Testis (tissue), 2 donors: ENCODE measurements at regions not wholly inside any gene's neighbourhood (a gene's known extent, or its start where the extent isn't known, plus 50 kb on each side); places are given as distances from the start of the nearest gene placed in this dataset.

ENCODE experiments used
- DNase-seq: peaks from one replicate; pipeline ENCODE4 v3.0.0-alpha.2; 2019
- H3K27ac ChIP-seq, 2 donors: fragments of 200-600 bp; sonication (generic); one replicate each; pipeline ENCODE4 v1.5.1; 2019
- H3K27me3 ChIP-seq: fragments of 200-600 bp; sonication (generic); one replicate; pipeline ENCODE4 v1.5.1; 2019
- H3K36me3 ChIP-seq: fragments of 200-600 bp; sonication (generic); one replicate; pipeline ENCODE4 v1.5.1; 2017; ENCODE audit warnings: low read depth; ENCODE audit errors: missing control alignments
- H3K4me1 ChIP-seq: fragments of 200-600 bp; sonication (generic); one replicate; pipeline ENCODE4 v1.5.1; 2019
- H3K4me3 ChIP-seq, 2 donors: fragments of 200-600 bp; sonication (generic); one replicate each; pipeline ENCODE4 v1.5.1; 2017 to 2019
- H3K9me3 ChIP-seq: fragments of 200-600 bp; sonication (generic); one replicate; pipeline ENCODE4 v1.5.1; 2017
- POLR2A ChIP-seq: fragments of 450-650 bp; IDR thresholded peaks from one replicate; pipeline ENCODE4 v1.6.1; 2017; ENCODE audit warnings: antibody characterized with exemption, mild to moderate bottlenecking, moderate library complexity
- WGBS, 2 donors: methylation state at CpG; one replicate each; pipeline ENCODE4 v1.1.5; 2018; 5-methylcytosine and 5-hydroxymethylcytosine counted together
- intact Hi-C: fragments of 100-400 bp; cut with DNase I; formaldehyde crosslinking; loops from one replicate; pipeline ENCODE4 v1.15.1; 2023; ENCODE audit warnings: low total_unique reads
- TF ChIP-seq, protein P1 (sequence below), 3 experiments: fragments of 450-650 bp in 2 of 3; fragments of 200-600 bp in 1 of 3; sonication (generic) in 1 of 3; IDR thresholded peaks; one replicate each; pipeline ENCODE4 v1.5.1; 2016 to 2019; ENCODE audit warnings: antibody characterized with exemption in 3 of 3, mild to moderate bottlenecking in 2 of 3, moderate library complexity in 1 of 3

DNA sequence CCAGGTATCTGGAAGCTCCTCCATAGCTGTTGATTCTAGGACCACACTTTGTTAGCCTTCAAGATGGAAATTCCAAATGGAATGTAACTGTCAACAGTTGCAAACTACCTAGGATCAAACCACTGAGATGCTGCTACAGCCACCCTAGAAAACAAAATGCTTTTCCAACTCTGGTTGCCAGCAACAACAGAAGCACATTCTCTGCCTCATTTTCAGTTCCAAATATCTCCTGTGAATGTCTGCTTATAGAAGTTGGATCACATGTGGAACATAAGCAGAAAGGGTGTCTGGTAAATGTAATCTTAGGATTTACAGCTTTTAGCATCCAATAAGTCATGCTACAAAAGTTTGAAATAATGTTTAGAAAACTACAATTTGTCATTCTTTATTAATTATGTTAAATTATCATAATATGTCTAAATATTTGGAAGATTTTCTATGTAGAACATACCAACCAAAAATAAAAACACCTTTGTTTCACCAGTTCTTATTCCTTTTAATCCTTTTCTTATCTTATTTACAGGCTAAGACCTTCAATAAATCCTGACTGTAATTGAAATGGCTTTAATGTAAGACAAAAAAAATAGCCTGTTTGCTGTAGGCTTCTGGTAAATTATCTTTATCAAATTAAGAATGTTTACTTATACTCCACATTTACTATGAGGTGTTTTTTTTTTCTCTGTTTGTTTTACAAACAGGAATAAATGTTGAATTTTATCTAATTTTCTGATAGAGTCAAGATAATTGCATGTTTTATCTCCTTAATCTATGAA lies 687.1 kb downstream of the IGSF11 start:
- no peak for DNase-seq

DNA sequence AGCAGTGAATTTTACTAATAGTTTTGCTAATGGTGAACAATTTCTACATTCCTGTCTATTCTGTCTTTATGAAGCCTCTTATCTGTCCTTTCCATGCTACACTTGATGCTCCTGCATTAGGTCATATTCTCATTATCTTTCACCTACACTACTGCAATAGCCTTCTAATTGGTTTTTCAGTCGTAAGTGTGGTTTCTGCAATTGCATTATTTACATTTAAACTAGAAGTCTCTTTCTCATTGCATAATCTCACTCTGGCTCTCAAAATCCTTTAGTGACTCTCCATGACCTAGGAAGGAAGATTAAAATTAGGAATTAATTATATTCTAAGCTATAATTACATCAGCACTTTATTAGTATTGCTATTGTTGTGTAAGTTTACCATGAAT lies 686.5 kb downstream of the IGSF11 start:
- no peaks in the 10 kb centered on the region for H3K36me3 ChIP-seq
- 51 to 64% methylated on average over 1 of the region's 1 CpG for WGBS, 2 donors
- no peak for DNase-seq
- H3K9me3 ChIP-seq, result no peaks in the 10 kb centered on the region
- intact Hi-C loops, result no loop called here
- TF ChIP-seq POLR2A, result no peak
- TF ChIP-seq, protein P1, sequence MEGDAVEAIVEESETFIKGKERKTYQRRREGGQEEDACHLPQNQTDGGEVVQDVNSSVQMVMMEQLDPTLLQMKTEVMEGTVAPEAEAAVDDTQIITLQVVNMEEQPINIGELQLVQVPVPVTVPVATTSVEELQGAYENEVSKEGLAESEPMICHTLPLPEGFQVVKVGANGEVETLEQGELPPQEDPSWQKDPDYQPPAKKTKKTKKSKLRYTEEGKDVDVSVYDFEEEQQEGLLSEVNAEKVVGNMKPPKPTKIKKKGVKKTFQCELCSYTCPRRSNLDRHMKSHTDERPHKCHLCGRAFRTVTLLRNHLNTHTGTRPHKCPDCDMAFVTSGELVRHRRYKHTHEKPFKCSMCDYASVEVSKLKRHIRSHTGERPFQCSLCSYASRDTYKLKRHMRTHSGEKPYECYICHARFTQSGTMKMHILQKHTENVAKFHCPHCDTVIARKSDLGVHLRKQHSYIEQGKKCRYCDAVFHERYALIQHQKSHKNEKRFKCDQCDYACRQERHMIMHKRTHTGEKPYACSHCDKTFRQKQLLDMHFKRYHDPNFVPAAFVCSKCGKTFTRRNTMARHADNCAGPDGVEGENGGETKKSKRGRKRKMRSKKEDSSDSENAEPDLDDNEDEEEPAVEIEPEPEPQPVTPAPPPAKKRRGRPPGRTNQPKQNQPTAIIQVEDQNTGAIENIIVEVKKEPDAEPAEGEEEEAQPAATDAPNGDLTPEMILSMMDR (IDR thresholded peaks at IDR 0.05), result no peak
- H3K27me3 ChIP-seq, result no peaks in the 10 kb centered on the region
- H3K27ac ChIP-seq, result no peak overlapping the region
- H3K4me3 ChIP-seq, result no peak overlapping the region
- no peaks in the 10 kb centered on the region for H3K4me1 ChIP-seq

More for the DNA sequence above, 687.1 kb downstream of the IGSF11 start:
- H3K27me3 ChIP-seq, result no peaks in the 10 kb centered on the region
- intact Hi-C loops, result no loop called here
- no peaks in the 10 kb centered on the region for H3K36me3 ChIP-seq
- no peak overlapping the region for H3K4me3 ChIP-seq
- no peaks in the 10 kb centered on the region for H3K9me3 ChIP-seq
- no peaks in the 10 kb centered on the region for H3K4me1 ChIP-seq
- no peak for TF ChIP-seq POLR2A
- TF ChIP-seq, protein P1 (IDR thresholded peaks at IDR 0.05), result no peak
- H3K27ac ChIP-seq, result no peak overlapping the region

DNA sequence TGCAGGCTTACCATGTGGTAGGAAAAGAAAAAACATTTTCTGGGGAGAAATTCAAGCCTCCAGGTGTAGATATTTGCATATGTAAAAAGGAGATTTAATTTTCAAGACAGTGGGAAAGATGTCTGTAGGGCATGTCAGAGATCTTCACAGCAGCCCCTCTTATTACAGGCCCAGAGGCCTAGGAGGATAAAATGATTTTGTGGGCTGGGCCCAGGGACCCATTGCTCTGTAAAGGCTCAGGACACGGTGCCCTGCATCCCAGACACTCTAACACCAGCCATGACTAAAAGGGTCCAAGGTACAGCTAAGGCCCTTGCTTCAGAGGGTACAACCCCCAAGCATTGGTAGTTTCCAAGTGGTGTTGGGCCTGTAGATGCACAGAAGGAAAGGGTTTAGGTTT lies 680.1 kb downstream of the IGSF11 start:
- TF ChIP-seq, protein P1 (IDR thresholded peaks at IDR 0.05), result no peak
- no peak for TF ChIP-seq POLR2A
- no peak for DNase-seq
- Histone ChIP-seq H3K27ac (no peak overlapping the region), H3K9me3 (no peaks in the 10 kb centered on the region), H3K36me3 (no peaks in the 10 kb centered on the region), H3K4me1 (no peaks in the 10 kb centered on the region), H3K27me3 (no peaks in the 10 kb centered on the region), H3K4me3 (no peak overlapping the region)
- intact Hi-C loops, result no loop called here
- 58 to 67% methylated on average over 1 of the region's 1 CpG for WGBS, 2 donors

DNA sequence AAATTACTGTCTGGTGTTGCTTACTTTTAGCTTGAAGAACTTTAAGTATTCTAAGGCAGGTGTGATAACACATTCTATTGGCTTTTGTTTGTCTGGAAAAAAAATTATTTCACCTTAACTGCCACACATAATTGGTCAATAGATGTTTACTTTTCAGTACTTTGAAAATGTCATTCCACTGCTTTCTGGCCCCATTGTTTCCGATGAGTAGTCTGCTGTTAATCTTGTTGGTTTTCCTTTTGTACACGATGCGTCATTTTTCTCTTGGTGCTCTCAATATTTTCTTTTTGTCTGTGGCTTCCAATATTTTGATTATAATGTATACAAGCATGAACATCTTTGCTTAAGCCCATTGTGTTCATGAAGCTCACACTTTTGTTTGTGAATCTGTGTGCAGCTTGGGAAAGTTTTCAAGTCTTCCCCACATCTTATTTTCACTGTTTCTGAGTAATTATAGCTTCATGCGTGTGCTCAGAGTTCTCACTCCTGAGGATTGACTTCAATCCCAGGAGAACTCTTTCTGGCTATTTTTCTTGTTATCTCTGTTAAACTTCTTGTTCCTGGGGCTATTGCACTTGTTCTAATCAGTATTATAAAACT lies 664.7 kb downstream of the IGSF11 start:
- DNase-seq, result no peak
- intact Hi-C loops, result no loop called here
- 80 to 85% methylated on average over 4 of the region's 4 CpGs for WGBS, 2 donors
- TF ChIP-seq, protein P1 (IDR thresholded peaks at IDR 0.05), result no peak
- TF ChIP-seq POLR2A, result no peak
- no peaks in the 10 kb centered on the region for H3K27me3 ChIP-seq
- no peak overlapping the region for H3K27ac ChIP-seq
- no peaks in the 10 kb centered on the region for H3K36me3 ChIP-seq
- no peaks in the 10 kb centered on the region for H3K9me3 ChIP-seq
- H3K4me1 ChIP-seq, result no peaks in the 10 kb centered on the region
- no peak overlapping the region for H3K4me3 ChIP-seq

DNA sequence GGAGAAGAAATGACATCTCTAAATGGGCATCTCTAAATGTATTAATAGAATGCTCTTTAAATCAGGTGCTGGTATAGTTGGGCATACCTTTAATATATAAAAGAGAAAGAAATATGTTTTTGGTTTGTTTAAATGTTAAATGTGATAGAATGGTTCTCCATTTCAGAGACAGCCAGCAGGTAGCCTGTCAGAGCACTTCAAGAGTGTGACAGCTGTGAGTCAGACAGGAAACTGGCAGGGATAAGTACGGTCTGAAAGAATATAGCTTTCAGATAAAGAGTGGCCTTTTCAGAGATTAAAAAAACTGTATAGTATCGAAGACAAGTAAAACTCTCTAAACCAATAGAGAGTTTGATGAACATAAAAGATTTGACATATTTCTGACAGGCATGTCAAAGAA lies 654.1 kb downstream of the IGSF11 start:
- intact Hi-C loops, result no loop called here
- Histone ChIP-seq H3K4me3 (no peak overlapping the region), H3K9me3 (no peaks in the 10 kb centered on the region), H3K4me1 (no peaks in the 10 kb centered on the region), H3K27ac (no peak overlapping the region), H3K36me3 (no peaks in the 10 kb centered on the region), H3K27me3 (no peaks in the 10 kb centered on the region)
- WGBS, 2 donors, result 33 to 66% methylated on average over 2 of the region's 2 CpGs
- no peak for DNase-seq
- TF ChIP-seq, protein P1 (IDR thresholded peaks at IDR 0.05), result no peak
- TF ChIP-seq POLR2A, result no peak
